B cell (primary cell): ENCODE measurements at regions not wholly inside any gene's neighbourhood (a gene's known extent, or its start where the extent isn't known, plus 50 kb on each side); places are given as distances from the start of the nearest gene placed in this dataset.

ENCODE experiments used
- ATAC-seq: fragments of 200-7000 bp; cut with Tn5 transposase; one replicate; pipeline ENCODE4 v1.10.0; 2021; ENCODE audit warnings: low read depth, mild to moderate bottlenecking, moderate number of reproducible peaks, moderate library complexity
- CTCF ChIA-PET: fragments of 350-600 bp; sonication (Branson Sonifier 250); formaldehyde crosslinking; loops from one replicate; lab custom pipeline; 2021; ENCODE audit warnings: antibody characterized with exemption, inconsistent platforms; lab: Charles Lee
- POLR2A ChIA-PET: fragments of 350-600 bp; sonication (Branson Sonifier 250); formaldehyde crosslinking; loops from one replicate; lab custom pipeline; 2021; ENCODE audit warnings: antibody characterized with exemption; lab: Charles Lee
- DNase-seq: peaks from one replicate; pipeline ENCODE4 v3.0.0; 2013
- H2AFZ ChIP-seq: 2 replicates; pipeline ENCODE4 v1.6.1; 2012; ENCODE audit warnings: mild to moderate bottlenecking, low read depth, low read length; ENCODE audit not compliant: insufficient read depth, poor library complexity, severe bottlenecking
- H3K27ac ChIP-seq, 2 donors: 1 replicate in 1 of 2; 2 replicates in 1 of 2; pipeline ENCODE4 v1.5.1; 2012 to 2013; ENCODE audit warnings: low read length in 2 of 2, mild to moderate bottlenecking in 2 of 2, moderate library complexity in 1 of 2
- H3K27me3 ChIP-seq, 4 experiments: fragments of 200-600 bp in 1 of 4; sonication (generic) in 1 of 4; replicated peaks in 1 of 4; 1 replicate in 2 of 4; 2 replicates in 2 of 4; pipeline versions ENCODE4 v1.6.1 to v1.7.0; 2013 to 2016; ENCODE audit warnings: low read length in 3 of 4, mild to moderate bottlenecking in 2 of 4, mixed read lengths in 1 of 4, moderate library complexity in 1 of 4; ENCODE audit not compliant: insufficient read depth in 4 of 4, control insufficient read depth in 3 of 4; ENCODE audit errors: control extremely low read depth in 1 of 4
- H3K36me3 ChIP-seq, 2 experiments: replicated peaks in 1 of 2; 1 replicate in 1 of 2; 2 replicates in 1 of 2; pipeline versions ENCODE4 v1.6.1 to v1.7.1; 2013; ENCODE audit warnings: low read length in 1 of 2; ENCODE audit not compliant: insufficient read depth in 2 of 2, control insufficient read depth in 1 of 2; ENCODE audit errors: control extremely low read depth in 1 of 2, extremely low read depth in 1 of 2
- H3K4me1 ChIP-seq, 2 donors: fragments of 200-600 bp in 1 of 2; sonication (generic) in 1 of 2; 1 replicate in 1 of 2; 2 replicates in 1 of 2; pipeline versions ENCODE4 v1.5.1 to v1.6.1; 2013 to 2017; ENCODE audit warnings: low read length in 2 of 2; ENCODE audit not compliant: control insufficient read depth in 2 of 2, insufficient read depth in 2 of 2
- H3K4me2 ChIP-seq: replicated peaks from 2 replicates; pipeline ENCODE3; 2012; ENCODE audit warnings: mild to moderate bottlenecking, low read depth, low read length; ENCODE audit not compliant: poor library complexity, severe bottlenecking
- H3K4me3 ChIP-seq, 5 experiments: fragments of 200-600 bp in 1 of 5; sonication (generic) in 1 of 5; 1 replicate in 3 of 5; 2 replicates in 2 of 5; pipeline versions ENCODE4 v1.5.1 to v1.7.0; 2011 to 2016; ENCODE audit warnings: low read length in 4 of 5, mild to moderate bottlenecking in 4 of 5, low read depth in 2 of 5, control low read depth in 1 of 5, moderate library complexity in 1 of 5; ENCODE audit not compliant: insufficient read depth in 1 of 5; ENCODE audit errors: control extremely low read depth in 1 of 5, extremely low read depth in 1 of 5
- H3K79me2 ChIP-seq: fragments of 200-600 bp; sonication (generic); one replicate; pipeline ENCODE4 v1.6.0; 2016; ENCODE audit warnings: low read length; ENCODE audit not compliant: control insufficient read depth, insufficient read depth
- H3K9ac ChIP-seq: fragments of 200-600 bp; sonication (generic); 2 replicates; pipeline ENCODE4 v1.6.1; 2017; ENCODE audit warnings: mild to moderate bottlenecking, low read length, moderate library complexity
- H3K9me3 ChIP-seq, 3 donors: one replicate each; pipeline versions ENCODE4 v1.6.1 to v1.7.1; 2013; ENCODE audit warnings: low read length in 2 of 3; ENCODE audit not compliant: control insufficient read depth in 2 of 3, insufficient read depth in 1 of 3; ENCODE audit errors: control extremely low read depth in 1 of 3
- H4K20me1 ChIP-seq: 2 replicates; pipeline ENCODE4 v1.6.0; 2012; ENCODE audit warnings: mild to moderate bottlenecking, low read length; ENCODE audit not compliant: insufficient read depth, control insufficient read depth, poor library complexity, severe bottlenecking
- H3K27ac Mint-ChIP-seq: one replicate; pipeline ENCODE4 v1.8.0; 2021; ENCODE audit warnings: mixed read lengths
- H3K27me3 Mint-ChIP-seq: one replicate; pipeline ENCODE4 v1.8.0; 2021; ENCODE audit warnings: mixed read lengths
- H3K4me1 Mint-ChIP-seq: one replicate; pipeline ENCODE4 v1.8.0; 2021; ENCODE audit warnings: mixed read lengths
- H3K4me3 Mint-ChIP-seq: one replicate; pipeline ENCODE4 v1.8.0; 2021; ENCODE audit warnings: mixed read lengths
- H3K9me3 Mint-ChIP-seq: one replicate; pipeline ENCODE4 v1.8.0; 2022; ENCODE audit warnings: mixed read lengths; ENCODE audit not compliant: insufficient read depth
- EZH2 ChIP-seq: IDR thresholded peaks from 2 replicates; pipeline ENCODE4 v1.6.1; 2012; ENCODE audit warnings: borderline replicate concordance, low read depth, mild to moderate bottlenecking, moderate library complexity, low read length; ENCODE audit not compliant: insufficient read depth, poor library complexity, severe bottlenecking
- WGBS: methylation state at CpG from one replicate; pipeline ENCODE4 v1.1.5; 2013; ENCODE audit warnings: missing lambda C conversion rate; ENCODE audit not compliant: insufficient coverage; 5-methylcytosine and 5-hydroxymethylcytosine counted together
- intact Hi-C: fragments of 100-400 bp; cut with micrococcal nuclease; formaldehyde crosslinking; loops from one replicate; pipeline ENCODE4 v1.10.0; 2022
- TF ChIP-seq, protein P1 (sequence below): fragments of 200-600 bp; IDR thresholded peaks from one replicate; pipeline ENCODE4 v1.8.0; 2022; ENCODE audit warnings: antibody characterized with exemption, mild to moderate bottlenecking

DNA sequence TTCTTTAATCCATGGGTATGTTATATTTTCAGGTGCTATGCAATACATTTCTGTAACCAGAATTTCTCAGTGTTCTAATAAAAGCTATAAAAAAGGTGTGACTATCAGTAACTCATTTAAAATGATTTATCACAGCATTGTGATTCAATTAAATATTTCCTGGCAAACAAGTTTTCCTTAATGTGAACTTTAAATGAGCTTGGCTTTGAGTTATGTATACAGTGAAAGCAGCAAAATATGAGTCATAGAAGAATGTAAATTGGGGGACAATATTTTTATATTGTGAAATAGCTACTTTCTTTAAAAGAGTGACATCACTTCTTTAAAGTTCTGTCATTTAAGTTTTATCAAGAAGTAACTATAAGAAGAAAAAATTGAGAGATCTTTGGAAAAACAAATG lies 484.9 kb upstream of the MAN1A1 start:
- H3K79me2 ChIP-seq: no peaks in the 10 kb centered on the region
- DNase-seq: no peak
- intact Hi-C loops: no loop called here
- no peak overlapping the region for H2AFZ ChIP-seq
- no peak overlapping the region for H3K27ac ChIP-seq
- H3K9ac ChIP-seq: no peak overlapping the region
- ChIA-PET CTCF (no interaction called here), POLR2A (no interaction called here)
- no peak for ATAC-seq
- H3K27ac Mint-ChIP-seq: no peak overlapping the region
- H3K4me3 Mint-ChIP-seq: no peak overlapping the region
- H3K4me2 ChIP-seq: no peak overlapping the region
- no peaks in the 10 kb centered on the region for H4K20me1 ChIP-seq
- H3K36me3 ChIP-seq: no peaks in the 10 kb centered on the region
- H3K9me3 ChIP-seq: no peaks in the 10 kb centered on the region
- H3K27me3 ChIP-seq: no peaks in the 10 kb centered on the region
- no peaks in the 10 kb centered on the region for H3K27me3 Mint-ChIP-seq
- TF ChIP-seq, protein P1, sequence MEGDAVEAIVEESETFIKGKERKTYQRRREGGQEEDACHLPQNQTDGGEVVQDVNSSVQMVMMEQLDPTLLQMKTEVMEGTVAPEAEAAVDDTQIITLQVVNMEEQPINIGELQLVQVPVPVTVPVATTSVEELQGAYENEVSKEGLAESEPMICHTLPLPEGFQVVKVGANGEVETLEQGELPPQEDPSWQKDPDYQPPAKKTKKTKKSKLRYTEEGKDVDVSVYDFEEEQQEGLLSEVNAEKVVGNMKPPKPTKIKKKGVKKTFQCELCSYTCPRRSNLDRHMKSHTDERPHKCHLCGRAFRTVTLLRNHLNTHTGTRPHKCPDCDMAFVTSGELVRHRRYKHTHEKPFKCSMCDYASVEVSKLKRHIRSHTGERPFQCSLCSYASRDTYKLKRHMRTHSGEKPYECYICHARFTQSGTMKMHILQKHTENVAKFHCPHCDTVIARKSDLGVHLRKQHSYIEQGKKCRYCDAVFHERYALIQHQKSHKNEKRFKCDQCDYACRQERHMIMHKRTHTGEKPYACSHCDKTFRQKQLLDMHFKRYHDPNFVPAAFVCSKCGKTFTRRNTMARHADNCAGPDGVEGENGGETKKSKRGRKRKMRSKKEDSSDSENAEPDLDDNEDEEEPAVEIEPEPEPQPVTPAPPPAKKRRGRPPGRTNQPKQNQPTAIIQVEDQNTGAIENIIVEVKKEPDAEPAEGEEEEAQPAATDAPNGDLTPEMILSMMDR: no peak
- no peak for TF ChIP-seq EZH2
- H3K9me3 Mint-ChIP-seq: no peaks in the 10 kb centered on the region
- H3K4me1 ChIP-seq: no peaks in the 10 kb centered on the region
- H3K4me1 Mint-ChIP-seq: no peaks in the 10 kb centered on the region
- H3K4me3 ChIP-seq: no peak overlapping the region

DNA sequence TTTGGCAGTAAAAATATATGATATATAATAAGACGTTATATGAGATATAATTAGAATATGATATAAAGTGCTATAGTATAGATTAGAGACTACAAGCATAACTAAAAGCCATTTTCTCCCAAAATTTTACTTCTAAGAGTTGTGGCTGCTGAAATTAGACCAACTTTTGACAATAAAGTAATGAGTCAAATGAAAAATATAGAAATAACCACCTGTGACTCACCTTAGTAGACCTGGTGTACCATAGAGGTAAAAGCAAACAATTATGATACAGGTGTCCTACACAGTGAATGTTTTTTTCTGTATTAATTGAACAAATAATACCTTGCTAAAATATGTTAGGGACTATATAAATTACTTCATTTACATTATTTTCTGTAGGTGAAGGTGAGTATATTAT lies 482.9 kb upstream of the MAN1A1 start:
- no CpG with 5 or more reads among the region's 1 CpG for WGBS
- DNase-seq (no peak), ATAC-seq (no peak)
- ChIA-PET CTCF (no interaction called here), POLR2A (no interaction called here)
- Histone ChIP-seq H3K4me2 (no peak overlapping the region), H3K79me2 (no peaks in the 10 kb centered on the region), H3K9ac (no peak overlapping the region), H4K20me1 (no peaks in the 10 kb centered on the region), H3K9me3 (no peaks in the 10 kb centered on the region), H3K27ac (no peak overlapping the region), H3K27me3 (no peaks in the 10 kb centered on the region), H3K4me3 (no peak overlapping the region), H2AFZ (no peak overlapping the region), H3K4me1 (no peaks in the 10 kb centered on the region), H3K36me3 (no peaks in the 10 kb centered on the region)
- H3K9me3 Mint-ChIP-seq: no peaks in the 10 kb centered on the region
- no peaks in the 10 kb centered on the region for H3K4me1 Mint-ChIP-seq
- H3K27me3 Mint-ChIP-seq: no peaks in the 10 kb centered on the region
- H3K4me3 Mint-ChIP-seq: no peak overlapping the region
- no peak overlapping the region for H3K27ac Mint-ChIP-seq
- intact Hi-C loops: no loop called here
- TF ChIP-seq EZH2: no peak
- TF ChIP-seq, protein P1: no peak
